H1 (cell line): ENCODE measurements at regions not wholly inside any gene's neighbourhood (a gene's known extent, or its start where the extent isn't known, plus 50 kb on each side); places are given as distances from the start of the nearest gene placed in this dataset.

Experiments
- ASH2L ChIP-seq: fragments of 200-600, 300-600 bp; sonication (generic); IDR thresholded peaks from one replicate; pipeline ENCODE4 v1.7.1; 2017; ENCODE audit warnings: low read length
- ATF2 ChIP-seq: IDR thresholded peaks from 2 replicates; pipeline ENCODE4 v1.6.1; 2012; ENCODE audit warnings: low read length, inconsistent platforms
- BRCA1 ChIP-seq: IDR thresholded peaks from 2 replicates; pipeline ENCODE4 v1.6.1; 2012; ENCODE audit warnings: low read depth, low read length, improper control_type of control experiment
- CEBPB ChIP-seq: IDR thresholded peaks from 2 replicates; pipeline ENCODE4 v1.6.1; 2012; ENCODE audit warnings: low read depth, low read length
- CTCF ChIP-seq, 3 experiments: IDR thresholded peaks; 1 replicate in 2 of 3; 2 replicates in 1 of 3; pipeline versions ENCODE4 v1.5.1 to v1.6.1; 2011; ENCODE audit warnings: low read length in 3 of 3, mild to moderate bottlenecking in 3 of 3, inconsistent platforms in 2 of 3, low read depth in 1 of 3, moderate library complexity in 1 of 3; ENCODE audit not compliant: insufficient read depth in 1 of 3; ENCODE audit errors: control extremely low read depth in 1 of 3

- TF ChIP-seq CTCF (IDR thresholded peaks at IDR 0.05; ENCODE audit: control extremely low read depth in 1 of 3, insufficient read depth in 1 of 3, low read depth in 1 of 3, low read length in 3 of 3) (no peak), BRCA1 (no peak), ATF2 (no peak), CEBPB (no peak), ASH2L (no peak)
These were observed 94.1 kb upstream of the VANGL1 start for GRCh38 chr1:115547696-115548095.
